CD14-positive monocyte (primary cell): ENCODE measurements at regions not wholly inside any gene's neighbourhood (a gene's known extent, or its start where the extent isn't known, plus 50 kb on each side); places are given as distances from the start of the nearest gene placed in this dataset.

Source experiments
- DNase-seq, 3 donors: peaks; one replicate each; pipeline ENCODE4 v3.0.0-alpha.2; 2011 to 2022
- H2AFZ ChIP-seq: 2 replicates; pipeline ENCODE4 v1.6.0; 2012; ENCODE audit warnings: mild to moderate bottlenecking, low read depth, low read length, inconsistent platforms; ENCODE audit not compliant: insufficient read depth, poor library complexity, severe bottlenecking
- H3K27ac ChIP-seq, 2 donors: 1 replicate in 1 of 2; 2 replicates in 1 of 2; pipeline ENCODE4 v1.5.1; 2012 to 2013; ENCODE audit warnings: low read length in 2 of 2, control low read depth in 1 of 2, inconsistent platforms in 1 of 2, low read depth in 1 of 2, mild to moderate bottlenecking in 1 of 2
- H3K27me3 ChIP-seq, 2 donors: one replicate each; pipeline versions ENCODE4 v1.6.0 to v1.6.1; 2011 to 2013; ENCODE audit warnings: low read length in 2 of 2; ENCODE audit not compliant: control insufficient read depth in 2 of 2, insufficient read depth in 2 of 2
- H3K36me3 ChIP-seq, 2 donors: replicated peaks in 1 of 2; 1 replicate in 1 of 2; 2 replicates in 1 of 2; pipeline versions ENCODE4 v1.5.1 to v1.6.1; 2012 to 2013; ENCODE audit warnings: low read length in 2 of 2, control low read depth in 1 of 2, inconsistent platforms in 1 of 2, mild to moderate bottlenecking in 1 of 2; ENCODE audit not compliant: insufficient read depth in 2 of 2, control insufficient read depth in 1 of 2
- H3K4me1 ChIP-seq, 2 donors: 1 replicate in 1 of 2; 2 replicates in 1 of 2; pipeline versions ENCODE4 v1.5.1 to v1.6.1; 2012 to 2013; ENCODE audit warnings: low read length in 2 of 2, control low read depth in 1 of 2, inconsistent platforms in 1 of 2, mild to moderate bottlenecking in 1 of 2, moderate library complexity in 1 of 2; ENCODE audit not compliant: insufficient read depth in 2 of 2, control insufficient read depth in 1 of 2
- H3K4me2 ChIP-seq: replicated peaks from 2 replicates; pipeline ENCODE3; 2012; ENCODE audit warnings: low read length, moderate library complexity, mild to moderate bottlenecking; ENCODE audit not compliant: poor library complexity, severe bottlenecking; ENCODE audit errors: extremely low read depth
- H3K4me3 ChIP-seq, 3 experiments: fragments of 200-600 bp in 1 of 3; sonication (generic) in 1 of 3; replicated peaks in 1 of 3; 1 replicate in 2 of 3; 2 replicates in 1 of 3; pipeline ENCODE4 v1.5.1; 2011 to 2013; ENCODE audit warnings: low read length in 3 of 3, mild to moderate bottlenecking in 3 of 3, control low read depth in 2 of 3, low read depth in 2 of 3, inconsistent platforms in 1 of 3, moderate library complexity in 1 of 3
- H3K79me2 ChIP-seq: 2 replicates; pipeline ENCODE4 v1.6.0; 2012; ENCODE audit warnings: mild to moderate bottlenecking, control low read depth, inconsistent platforms, low read length, moderate library complexity; ENCODE audit not compliant: insufficient read depth
- H3K9ac ChIP-seq: 2 replicates; pipeline ENCODE4 v1.6.0; 2017; ENCODE audit warnings: low read length, mild to moderate bottlenecking; ENCODE audit not compliant: insufficient read depth, poor library complexity, severe bottlenecking
- H3K9me3 ChIP-seq, 2 donors: replicated peaks in 1 of 2; 1 replicate in 1 of 2; 2 replicates in 1 of 2; pipeline versions ENCODE4 v1.5.1 to v1.6.1; 2012 to 2013; ENCODE audit warnings: low read length in 2 of 2, control low read depth in 1 of 2; ENCODE audit not compliant: control insufficient read depth in 1 of 2, insufficient read depth in 1 of 2
- H4K20me1 ChIP-seq: 2 replicates; pipeline ENCODE4 v1.6.0; 2012; ENCODE audit warnings: mild to moderate bottlenecking, low read length, control low read depth, moderate library complexity; ENCODE audit not compliant: insufficient read depth
- H3K27ac Mint-ChIP-seq, 7 donors: one replicate each; pipeline ENCODE4 v1.8.0; 2020; ENCODE audit warnings: mild to moderate bottlenecking in 7 of 7, mixed read lengths in 7 of 7, moderate library complexity in 6 of 7, inconsistent platforms in 2 of 7
- H3K27me3 Mint-ChIP-seq, 3 donors: one replicate each; pipeline ENCODE4 v1.8.0; 2021 to 2022; ENCODE audit warnings: low read depth in 3 of 3, mild to moderate bottlenecking in 3 of 3, mixed read lengths in 3 of 3, moderate library complexity in 3 of 3, inconsistent platforms in 1 of 3
- H3K36me3 Mint-ChIP-seq, 2 donors: one replicate each; pipeline ENCODE4 v1.8.0; 2020; ENCODE audit warnings: mixed read lengths in 2 of 2, inconsistent platforms in 1 of 2, mild to moderate bottlenecking in 1 of 2
- H3K4me1 Mint-ChIP-seq: one replicate; pipeline ENCODE4 v1.8.0; 2020; ENCODE audit warnings: mild to moderate bottlenecking, mixed read lengths
- H3K4me3 Mint-ChIP-seq, 2 donors: one replicate each; pipeline ENCODE4 v1.8.0; 2020; ENCODE audit warnings: mild to moderate bottlenecking in 2 of 2, mixed read lengths in 2 of 2, moderate library complexity in 1 of 2
- H3K9me3 Mint-ChIP-seq, 7 donors: one replicate each; pipeline ENCODE4 v1.8.0; 2020 to 2022; ENCODE audit warnings: mixed read lengths in 7 of 7, mild to moderate bottlenecking in 6 of 7, moderate library complexity in 6 of 7, inconsistent platforms in 2 of 7
- CTCF ChIP-seq: fragments of 200-600 bp; IDR thresholded peaks from one replicate; pipeline ENCODE4 v1.8.0; 2022; ENCODE audit warnings: antibody characterized with exemption, mild to moderate bottlenecking
- WGBS: methylation state at CpG from one replicate; pipeline ENCODE4 v1.1.5; 2013; ENCODE audit warnings: missing lambda C conversion rate; ENCODE audit not compliant: insufficient coverage; 5-methylcytosine and 5-hydroxymethylcytosine counted together
- intact Hi-C, 2 donors: fragments of 100-400 bp; cut with micrococcal nuclease; formaldehyde crosslinking; loops; one replicate each; pipeline versions ENCODE4 v1.15.0 to v1.15.1; 2023

GRCh38 chr22:25392584-25392983 lies 171.9 kb upstream of the GRK3 start:
- no peak overlapping the region for H3K4me3 Mint-ChIP-seq
- Histone ChIP-seq H4K20me1 (peaks cover 100% of the 10 kb centered on the region), H3K9me3 (no peaks in the 10 kb centered on the region), H3K4me1 (peaks cover 23 to 31% of the 10 kb centered on the region in 2 donors), H3K27ac (no peak overlapping the region), H3K4me3 (no peak overlapping the region), H3K9ac (no peak overlapping the region), H3K4me2 (no peak overlapping the region), H3K27me3 (peaks cover 0 to 7% of the 10 kb centered on the region in 2 donors), H3K36me3 (no peaks in the 10 kb centered on the region), H2AFZ (no peak overlapping the region), H3K79me2 (peaks cover 88% of the 10 kb centered on the region)
- H3K27me3 Mint-ChIP-seq: peaks cover 5 to 23% (median 16%) of the 10 kb centered on the region in 3 donors
- H3K9me3 Mint-ChIP-seq: no peaks in the 10 kb centered on the region
- intact Hi-C loops: no loop called here
- no peak for TF ChIP-seq CTCF
- H3K27ac Mint-ChIP-seq: no peak overlapping the region
- WGBS: 98% methylated on average over 5 of the region's 8 CpGs
- no peak for DNase-seq
- H3K4me1 Mint-ChIP-seq: peaks cover 36% of the 10 kb centered on the region
- H3K36me3 Mint-ChIP-seq: peaks cover 8 to 10% of the 10 kb centered on the region in 2 donors

- no peak for TF ChIP-seq CTCF
- intact Hi-C loops: no loop called here
- 89% methylated on average over 14 of the region's 15 CpGs for WGBS
- Mint-ChIP-seq H3K4me3 (no peak overlapping the region), H3K27me3 (peaks cover 3 to 18% (median 13%) of the 10 kb centered on the region in 3 donors), H3K9me3 (no peaks in the 10 kb centered on the region), H3K4me1 (peaks cover 34% of the 10 kb centered on the region), H3K27ac (no peak overlapping the region), H3K36me3 (peaks cover 2 to 8% of the 10 kb centered on the region in 2 donors)
- Histone ChIP-seq H4K20me1 (peaks cover 98% of the 10 kb centered on the region), H3K9ac (no peak overlapping the region), H3K36me3 (no peaks in the 10 kb centered on the region), H3K4me1 (peaks cover 22 to 30% of the 10 kb centered on the region in 2 donors), H2AFZ (no peak overlapping the region), H3K4me3 (no peak overlapping the region), H3K27ac (no peak overlapping the region), H3K79me2 (peaks cover 88% of the 10 kb centered on the region), H3K27me3 (peaks cover 0 to 6% of the 10 kb centered on the region in 2 donors), H3K4me2 (no peak overlapping the region), H3K9me3 (no peaks in the 10 kb centered on the region)
- no peak for DNase-seq
Measured at GRCh38 chr22:25393121-25393805, 171.2 kb upstream of the GRK3 start.
